MM.1S (cell line): ENCODE measurements at regions not wholly inside any gene's neighbourhood (a gene's known extent, or its start where the extent isn't known, plus 50 kb on each side); places are given as distances from the start of the nearest gene placed in this dataset.

Experiments
- DNase-seq: peaks from one replicate; pipeline ENCODE4 v3.0.0-alpha.2; 2015
- H2AFZ ChIP-seq: fragments of 300-600 bp; sonication (generic); 2 replicates; pipeline ENCODE4 v1.6.0; 2016; ENCODE audit warnings: antibody characterized with exemption, low read length
- H3F3A ChIP-seq: fragments of 300-600 bp; sonication (generic); 2 replicates; pipeline ENCODE4 v1.6.1; 2016; ENCODE audit warnings: mild to moderate bottlenecking, antibody characterized with exemption, low read length, moderate library complexity, mixed read lengths; ENCODE audit not compliant: insufficient read depth
- H3K27ac ChIP-seq: fragments of 300-600 bp; sonication (generic); 2 replicates; pipeline ENCODE4 v1.5.1; 2016; ENCODE audit warnings: mild to moderate bottlenecking, low read length
- H3K27me3 ChIP-seq: fragments of 300-600 bp; sonication (generic); replicated peaks from 2 replicates; pipeline ENCODE4 v1.6.0; 2016; ENCODE audit warnings: low read length; ENCODE audit not compliant: insufficient read depth
- H3K36me3 ChIP-seq: fragments of 300-600 bp; sonication (generic); replicated peaks from 2 replicates; pipeline ENCODE4 v1.6.1; 2016; ENCODE audit warnings: mild to moderate bottlenecking, low read length, mixed read lengths; ENCODE audit not compliant: insufficient read depth
- H3K4me1 ChIP-seq: fragments of 300-600 bp; sonication (generic); 2 replicates; pipeline ENCODE4 v1.6.1; 2016; ENCODE audit warnings: low read length, mixed read lengths
- H3K4me2 ChIP-seq: fragments of 300-600 bp; sonication (generic); 2 replicates; pipeline ENCODE4 v1.6.0; 2016; ENCODE audit warnings: low read depth, low read length
- H3K4me3 ChIP-seq: fragments of 300-600 bp; sonication (generic); 2 replicates; pipeline ENCODE4 v1.5.1; 2016; ENCODE audit warnings: low read length, mixed read lengths
- H3K79me2 ChIP-seq: fragments of 300-600 bp; sonication (generic); 2 replicates; pipeline ENCODE4 v1.6.1; 2016; ENCODE audit warnings: mixed run types, low read length, mixed read lengths
- H3K9ac ChIP-seq: fragments of 300-600 bp; sonication (generic); 2 replicates; pipeline ENCODE4 v1.6.1; 2016; ENCODE audit warnings: low read length, mixed read lengths
- H3K9me2 ChIP-seq: fragments of 300-600 bp; sonication (generic); replicated peaks from 2 replicates; pipeline ENCODE4 v1.6.1; 2016; ENCODE audit warnings: mild to moderate bottlenecking, low read length, mixed read lengths; ENCODE audit not compliant: insufficient read depth
- H3K9me3 ChIP-seq: fragments of 300-600 bp; sonication (generic); replicated peaks from 2 replicates; pipeline ENCODE4 v1.6.1; 2016; ENCODE audit warnings: mild to moderate bottlenecking, low read length, mixed read lengths; ENCODE audit not compliant: insufficient read depth
- H4K20me1 ChIP-seq: fragments of 300-600 bp; sonication (generic); 2 replicates; pipeline ENCODE4 v1.6.1; 2016; ENCODE audit warnings: mild to moderate bottlenecking, low read length, moderate library complexity, mixed read lengths; ENCODE audit not compliant: insufficient read depth
- EZH2 ChIP-seq: fragments of 300-600 bp; sonication (generic); optimal IDR thresholded peaks from 2 replicates; pipeline ENCODE3; 2017; ENCODE audit warnings: low read depth, mild to moderate bottlenecking, antibody characterized with exemption, low read length, mixed read lengths
- EZH2phosphoT487 ChIP-seq: fragments of 300-600 bp; sonication (generic); IDR thresholded peaks from 2 replicates; pipeline ENCODE4 v1.6.1; 2018; ENCODE audit warnings: antibody characterized with exemption, low read length
- TF ChIP-seq, protein P1 (sequence below): fragments of 300-600 bp; sonication (generic); IDR thresholded peaks from 2 replicates; pipeline ENCODE4 v1.5.1; 2016; ENCODE audit warnings: antibody characterized with exemption, low read length, mixed read lengths

DNA sequence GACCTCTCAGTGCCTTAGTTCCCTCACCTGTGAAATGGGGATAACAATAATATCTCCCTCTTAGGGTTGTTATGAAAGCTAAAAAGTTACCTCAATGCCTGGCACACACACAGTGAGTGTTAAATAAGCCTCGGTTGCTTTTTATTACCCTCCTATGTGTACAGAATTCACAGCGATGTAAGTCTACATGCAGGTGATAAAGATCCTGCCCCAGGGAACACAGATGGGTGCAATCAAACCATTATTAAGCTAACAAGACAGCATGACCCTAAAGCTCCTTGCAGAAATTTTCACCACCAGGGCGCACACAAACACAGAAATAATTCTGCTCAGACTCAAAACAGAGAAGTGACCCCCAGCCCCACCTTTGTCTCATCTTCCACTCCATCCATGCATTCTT, 261.9 kb downstream of the SNX10 start:
- no peaks in the 10 kb centered on the region for H4K20me1 ChIP-seq
- no peak for DNase-seq
- H3K27ac ChIP-seq = no peak overlapping the region
- H3K27me3 ChIP-seq = no peaks in the 10 kb centered on the region
- no peaks in the 10 kb centered on the region for H3K9me3 ChIP-seq
- TF ChIP-seq EZH2phosphoT487 (no peak), EZH2 (no peak)
- TF ChIP-seq, protein P1, sequence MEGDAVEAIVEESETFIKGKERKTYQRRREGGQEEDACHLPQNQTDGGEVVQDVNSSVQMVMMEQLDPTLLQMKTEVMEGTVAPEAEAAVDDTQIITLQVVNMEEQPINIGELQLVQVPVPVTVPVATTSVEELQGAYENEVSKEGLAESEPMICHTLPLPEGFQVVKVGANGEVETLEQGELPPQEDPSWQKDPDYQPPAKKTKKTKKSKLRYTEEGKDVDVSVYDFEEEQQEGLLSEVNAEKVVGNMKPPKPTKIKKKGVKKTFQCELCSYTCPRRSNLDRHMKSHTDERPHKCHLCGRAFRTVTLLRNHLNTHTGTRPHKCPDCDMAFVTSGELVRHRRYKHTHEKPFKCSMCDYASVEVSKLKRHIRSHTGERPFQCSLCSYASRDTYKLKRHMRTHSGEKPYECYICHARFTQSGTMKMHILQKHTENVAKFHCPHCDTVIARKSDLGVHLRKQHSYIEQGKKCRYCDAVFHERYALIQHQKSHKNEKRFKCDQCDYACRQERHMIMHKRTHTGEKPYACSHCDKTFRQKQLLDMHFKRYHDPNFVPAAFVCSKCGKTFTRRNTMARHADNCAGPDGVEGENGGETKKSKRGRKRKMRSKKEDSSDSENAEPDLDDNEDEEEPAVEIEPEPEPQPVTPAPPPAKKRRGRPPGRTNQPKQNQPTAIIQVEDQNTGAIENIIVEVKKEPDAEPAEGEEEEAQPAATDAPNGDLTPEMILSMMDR = no peak
- H3K4me2 ChIP-seq = no peak overlapping the region
- H3K9me2 ChIP-seq = no peaks in the 10 kb centered on the region
- H3F3A ChIP-seq = no peaks in the 10 kb centered on the region
- no peak overlapping the region for H2AFZ ChIP-seq
- no peak overlapping the region for H3K9ac ChIP-seq
- no peak overlapping the region for H3K4me3 ChIP-seq
- H3K79me2 ChIP-seq = no peaks in the 10 kb centered on the region
- no peaks in the 10 kb centered on the region for H3K36me3 ChIP-seq
- H3K4me1 ChIP-seq = no peaks in the 10 kb centered on the region

DNA sequence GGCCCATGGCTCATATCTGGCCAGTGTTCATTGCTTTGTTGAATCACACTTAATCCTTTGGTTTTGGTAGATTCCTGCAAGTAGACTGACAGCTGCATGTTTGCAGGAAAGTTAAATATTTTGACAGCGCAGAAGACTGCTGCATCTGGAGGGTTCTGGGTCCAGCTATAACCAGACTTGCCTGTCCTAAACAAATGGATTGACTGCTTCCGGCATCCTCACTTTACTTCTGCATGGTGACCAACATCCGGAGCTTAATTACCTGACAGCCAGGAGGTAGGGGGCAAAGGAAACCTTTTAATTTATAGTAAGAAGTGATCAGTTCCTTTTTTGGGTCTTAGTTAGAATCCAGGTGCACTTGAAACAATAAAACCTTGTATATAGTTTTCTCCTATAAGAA, 263.3 kb downstream of the SNX10 start:
- no peak overlapping the region for H3K4me2 ChIP-seq
- no peaks in the 10 kb centered on the region for H3K9me2 ChIP-seq
- no peaks in the 10 kb centered on the region for H3K9me3 ChIP-seq
- H3K27ac ChIP-seq = no peak overlapping the region
- no peak overlapping the region for H3K4me3 ChIP-seq
- no peaks in the 10 kb centered on the region for H4K20me1 ChIP-seq
- no peaks in the 10 kb centered on the region for H3K27me3 ChIP-seq
- H3F3A ChIP-seq = no peaks in the 10 kb centered on the region
- no peaks in the 10 kb centered on the region for H3K36me3 ChIP-seq
- H3K79me2 ChIP-seq = no peaks in the 10 kb centered on the region
- no peak overlapping the region for H3K9ac ChIP-seq
- no peak for DNase-seq
- no peaks in the 10 kb centered on the region for H3K4me1 ChIP-seq
- no peak overlapping the region for H2AFZ ChIP-seq
- TF ChIP-seq EZH2phosphoT487 (no peak), EZH2 (no peak)
- TF ChIP-seq, protein P1 = no peak

DNA sequence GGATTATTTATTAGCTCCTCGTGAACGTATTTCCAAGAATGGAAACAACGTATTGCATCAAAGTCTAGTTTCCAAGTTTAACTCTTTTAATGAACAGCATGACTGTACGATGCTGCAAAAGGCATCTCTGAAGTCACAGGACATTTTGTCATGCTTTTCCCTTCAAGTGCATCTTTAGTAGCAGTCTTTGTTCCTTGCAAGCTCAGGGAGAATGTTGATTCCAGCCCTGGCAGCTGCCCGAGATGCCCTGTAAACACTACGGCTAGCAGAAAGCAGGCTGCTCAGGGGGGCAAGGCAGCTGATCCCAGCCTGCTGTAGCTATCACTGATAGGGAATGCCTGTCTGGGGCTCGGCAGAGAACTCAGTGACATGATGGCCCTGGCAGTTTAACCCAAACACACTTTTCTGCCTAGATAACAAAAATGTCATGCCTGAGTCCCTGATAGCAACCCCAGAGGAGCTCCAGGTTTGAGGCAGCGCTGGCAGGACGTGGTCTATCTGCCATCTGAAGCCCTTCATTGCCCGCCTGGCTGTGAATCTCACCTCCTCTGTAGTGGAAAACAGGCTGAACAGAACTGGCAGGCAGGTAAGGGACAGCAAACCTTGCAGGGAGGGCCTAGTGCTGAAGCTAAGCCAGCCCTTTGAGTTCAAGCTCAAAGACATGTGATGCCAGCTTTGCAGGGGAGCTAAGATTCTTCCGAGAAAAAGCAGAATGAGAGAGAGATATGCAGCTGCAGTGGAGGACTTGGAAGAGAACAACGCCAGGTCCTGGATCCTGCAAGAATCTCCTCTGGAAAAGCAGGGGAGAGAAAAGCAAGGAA, 264.6 kb downstream of the SNX10 start:
- no peaks in the 10 kb centered on the region for H3K4me1 ChIP-seq
- no peaks in the 10 kb centered on the region for H3K36me3 ChIP-seq
- H3K27ac ChIP-seq = no peak overlapping the region
- DNase-seq = no peak
- H3F3A ChIP-seq = no peaks in the 10 kb centered on the region
- no peaks in the 10 kb centered on the region for H3K79me2 ChIP-seq
- H3K9me3 ChIP-seq = no peaks in the 10 kb centered on the region
- no peak overlapping the region for H2AFZ ChIP-seq
- no peaks in the 10 kb centered on the region for H3K9me2 ChIP-seq
- no peak overlapping the region for H3K4me3 ChIP-seq
- H3K9ac ChIP-seq = no peak overlapping the region
- TF ChIP-seq EZH2 (no peak), EZH2phosphoT487 (no peak)
- TF ChIP-seq, protein P1 = no peak
- H3K27me3 ChIP-seq = no peaks in the 10 kb centered on the region
- no peaks in the 10 kb centered on the region for H4K20me1 ChIP-seq
- no peak overlapping the region for H3K4me2 ChIP-seq
